ENCODE measurements at regions not wholly inside any gene's neighbourhood (a gene's known extent, or its start where the extent isn't known, plus 50 kb on each side); places are given as distances from the start of the nearest gene placed in this dataset.

DNA sequence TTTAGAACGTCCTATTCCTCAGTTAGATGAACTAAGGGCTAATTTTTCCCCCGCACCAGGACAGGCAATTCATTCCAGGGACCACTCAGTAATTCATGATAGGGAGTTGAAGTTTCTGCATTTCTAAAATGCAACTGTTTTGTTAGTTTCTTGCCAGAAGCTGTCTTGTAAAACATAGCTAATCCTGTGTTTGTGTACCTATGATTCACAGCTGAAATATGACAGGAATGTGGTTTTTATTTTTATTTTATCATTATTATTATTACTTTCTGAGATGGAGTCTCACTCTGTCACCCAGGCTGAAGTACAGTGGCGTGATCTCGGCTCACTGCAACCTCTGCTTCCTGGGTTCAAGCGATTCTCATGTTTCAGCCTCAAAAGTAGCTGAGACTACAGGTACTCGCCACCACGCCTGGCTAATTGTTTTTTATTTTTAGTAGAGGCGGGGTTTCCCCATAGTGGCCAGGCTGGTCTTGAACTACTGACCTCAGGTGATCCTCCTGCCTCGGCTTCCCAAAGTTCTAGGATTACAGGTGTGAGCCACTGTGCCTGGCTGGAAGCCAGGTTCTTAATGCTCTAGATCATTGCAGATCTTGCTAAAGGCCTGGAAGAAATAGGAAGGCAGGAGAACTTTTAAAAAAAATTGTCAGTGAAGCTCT is 154.8 kb upstream of the FHL2 start:
- TF ChIP-seq ZNF112 (tag by site-specific recombination; IDR thresholded peaks at IDR 0.05) (no peak), ZNF530 (tag by site-specific recombination; IDR thresholded peaks at IDR 0.05; ENCODE audit: low read depth) (no peak), ZNF26 (tag by site-specific recombination; IDR thresholded peaks at IDR 0.05) (no peak), ZNF366 (tag by site-specific recombination; conservative IDR thresholded peaks at IDR 0.05) (no peak), GLIS2 (tag by site-specific recombination; IDR thresholded peaks at IDR 0.05) (no peak), ZBTB7A (tag by site-specific recombination; IDR thresholded peaks at IDR 0.05; ENCODE audit: low read depth) (no peak), ZIC2 (tag by site-specific recombination; IDR thresholded peaks at IDR 0.05) (no peak), ZNF426 (tag by site-specific recombination; IDR thresholded peaks at IDR 0.05) (no peak), ZNF626 (tag by site-specific recombination; IDR thresholded peaks at IDR 0.05) (no peak)
- TF ChIP-seq, protein P1, sequence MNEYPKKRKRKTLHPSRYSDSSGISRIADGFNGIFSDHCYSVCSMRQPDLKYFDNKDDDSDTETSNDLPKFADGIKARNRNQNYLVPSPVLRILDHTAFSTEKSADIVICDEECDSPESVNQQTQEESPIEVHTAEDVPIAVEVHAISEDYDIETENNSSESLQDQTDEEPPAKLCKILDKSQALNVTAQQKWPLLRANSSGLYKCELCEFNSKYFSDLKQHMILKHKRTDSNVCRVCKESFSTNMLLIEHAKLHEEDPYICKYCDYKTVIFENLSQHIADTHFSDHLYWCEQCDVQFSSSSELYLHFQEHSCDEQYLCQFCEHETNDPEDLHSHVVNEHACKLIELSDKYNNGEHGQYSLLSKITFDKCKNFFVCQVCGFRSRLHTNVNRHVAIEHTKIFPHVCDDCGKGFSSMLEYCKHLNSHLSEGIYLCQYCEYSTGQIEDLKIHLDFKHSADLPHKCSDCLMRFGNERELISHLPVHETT (tag by site-specific recombination; IDR thresholded peaks at IDR 0.05), result no peak
- Histone ChIP-seq H3K36me3 (ENCODE audit: control insufficient read depth in 2 of 2, insufficient read depth in 1 of 2, low read length in 2 of 2) (no peaks in the 10 kb centered on the region), H3K4me1 (ENCODE audit: control insufficient read depth, insufficient read depth, low read length) (no peaks in the 10 kb centered on the region), H3K4me3 (ENCODE audit: low read depth, low read length) (no peak overlapping the region), H3K27ac (ENCODE audit: extremely low read depth, low read depth, low read length) (no peak overlapping the region), H3K9me3 (ENCODE audit: control insufficient read depth, insufficient read depth, low read depth, low read length) (no peaks in the 10 kb centered on the region)
- ChIA-PET CTCF (interaction anchor here (0.6 to 1.1 kb wide), 5 partner anchors 9 to 657 kb away, joined by 3 to 6 read pairs (median 4); no protein-coding TSS in a partner anchor), POLR2A (no interaction called here)

- H3K27ac ChIP-seq (ENCODE audit: extremely low read depth, low read depth, low read length), result no peak overlapping the region
- POLR2A ChIA-PET, result no interaction called here
- no peak overlapping the region for H3K4me3 ChIP-seq (ENCODE audit: low read depth, low read length)
- no peaks in the 10 kb centered on the region for H3K9me3 ChIP-seq (ENCODE audit: control insufficient read depth, insufficient read depth, low read depth, low read length)
- no peaks in the 10 kb centered on the region for H3K36me3 ChIP-seq (ENCODE audit: control insufficient read depth in 2 of 2, insufficient read depth in 1 of 2, low read length in 2 of 2)
- no peaks in the 10 kb centered on the region for H3K4me1 ChIP-seq (ENCODE audit: control insufficient read depth, insufficient read depth, low read length)
- CTCF ChIA-PET, result interaction anchor here (0.6 to 1.5 kb wide), 10 partner anchors 10 to 559 kb away, joined by 3 to 6 read pairs (median 4); no protein-coding TSS in a partner anchor
- no peak for TF ChIP-seq ZNF501 (tag by site-specific recombination; IDR thresholded peaks at IDR 0.05)
- TF ChIP-seq SP3 (tag by site-specific recombination; IDR thresholded peaks at IDR 0.05), result no peak
- TF ChIP-seq, protein P2, sequence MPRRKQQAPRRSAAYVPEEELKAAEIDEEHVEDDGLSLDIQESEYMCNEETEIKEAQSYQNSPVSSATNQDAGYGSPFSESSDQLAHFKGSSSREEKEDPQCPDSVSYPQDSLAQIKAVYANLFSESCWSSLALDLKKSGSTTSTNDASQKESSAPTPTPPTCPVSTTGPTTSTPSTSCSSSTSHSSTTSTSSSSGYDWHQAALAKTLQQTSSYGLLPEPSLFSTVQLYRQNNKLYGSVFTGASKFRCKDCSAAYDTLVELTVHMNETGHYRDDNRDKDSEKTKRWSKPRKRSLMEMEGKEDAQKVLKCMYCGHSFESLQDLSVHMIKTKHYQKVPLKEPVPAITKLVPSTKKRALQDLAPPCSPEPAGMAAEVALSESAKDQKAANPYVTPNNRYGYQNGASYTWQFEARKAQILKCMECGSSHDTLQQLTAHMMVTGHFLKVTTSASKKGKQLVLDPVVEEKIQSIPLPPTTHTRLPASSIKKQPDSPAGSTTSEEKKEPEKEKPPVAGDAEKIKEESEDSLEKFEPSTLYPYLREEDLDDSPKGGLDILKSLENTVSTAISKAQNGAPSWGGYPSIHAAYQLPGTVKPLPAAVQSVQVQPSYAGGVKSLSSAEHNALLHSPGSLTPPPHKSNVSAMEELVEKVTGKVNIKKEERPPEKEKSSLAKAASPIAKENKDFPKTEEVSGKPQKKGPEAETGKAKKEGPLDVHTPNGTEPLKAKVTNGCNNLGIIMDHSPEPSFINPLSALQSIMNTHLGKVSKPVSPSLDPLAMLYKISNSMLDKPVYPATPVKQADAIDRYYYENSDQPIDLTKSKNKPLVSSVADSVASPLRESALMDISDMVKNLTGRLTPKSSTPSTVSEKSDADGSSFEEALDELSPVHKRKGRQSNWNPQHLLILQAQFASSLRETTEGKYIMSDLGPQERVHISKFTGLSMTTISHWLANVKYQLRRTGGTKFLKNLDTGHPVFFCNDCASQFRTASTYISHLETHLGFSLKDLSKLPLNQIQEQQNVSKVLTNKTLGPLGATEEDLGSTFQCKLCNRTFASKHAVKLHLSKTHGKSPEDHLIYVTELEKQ (tag by site-specific recombination; IDR thresholded peaks at IDR 0.05; ENCODE audit: borderline replicate concordance), result no peak
- TF ChIP-seq ZBTB6 (tag by site-specific recombination; IDR thresholded peaks at IDR 0.05), result no peak
- no peak for TF ChIP-seq ZNF169 (tag by site-specific recombination; IDR thresholded peaks at IDR 0.05)
- TF ChIP-seq ZFP41 (tag by site-specific recombination; IDR thresholded peaks at IDR 0.05; ENCODE audit: borderline replicate concordance), result no peak
- TF ChIP-seq BCL6B (tag by site-specific recombination; IDR thresholded peaks at IDR 0.05), result no peak
- no peak for TF ChIP-seq ZNF19 (tag by site-specific recombination; IDR thresholded peaks at IDR 0.05; ENCODE audit: low read depth)
- no peak for TF ChIP-seq ZNF544 (tag by site-specific recombination; IDR thresholded peaks at IDR 0.05)
- TF ChIP-seq ZNF292 (tag by site-specific recombination; IDR thresholded peaks at IDR 0.05; ENCODE audit: borderline replicate concordance, low read depth), result no peak
- no peak for TF ChIP-seq ZNF768 (tag by site-specific recombination; IDR thresholded peaks at IDR 0.05)
- no peak for TF ChIP-seq ZNF214 (tag by site-specific recombination; IDR thresholded peaks at IDR 0.05; ENCODE audit: borderline replicate concordance)
- no peak for TF ChIP-seq ZNF560 (tag by site-specific recombination; IDR thresholded peaks at IDR 0.05; ENCODE audit: borderline replicate concordance)
- TF ChIP-seq ZNF514 (tag by site-specific recombination; IDR thresholded peaks at IDR 0.05), result no peak
- TF ChIP-seq, protein P3, sequence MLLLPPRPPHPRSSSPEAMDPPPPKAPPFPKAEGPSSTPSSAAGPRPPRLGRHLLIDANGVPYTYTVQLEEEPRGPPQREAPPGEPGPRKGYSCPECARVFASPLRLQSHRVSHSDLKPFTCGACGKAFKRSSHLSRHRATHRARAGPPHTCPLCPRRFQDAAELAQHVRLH (tag by site-specific recombination; IDR thresholded peaks at IDR 0.05), result no peak
Observed at GRCh38 chr2:105546628-105546974, 147.8 kb upstream of the FHL2 start.
